ENCODE measurements at regions not wholly inside any gene's neighbourhood (a gene's known extent, or its start where the extent isn't known, plus 50 kb on each side); places are given as distances from the start of the nearest gene placed in this dataset.

- no peak for TF ChIP-seq POLR2A (IDR thresholded peaks at IDR 0.05)
- no peak for TF ChIP-seq CTCF (IDR thresholded peaks at IDR 0.05 in 8 of 11, conservative IDR thresholded peaks at IDR 0.05 in 3 of 11)
Measured at GRCh38 chr10:130357951-130358350, 221.8 kb downstream of the GLRX3 start.
